ENCODE measurements at regions not wholly inside any gene's neighbourhood (a gene's known extent, or its start where the extent isn't known, plus 50 kb on each side); places are given as distances from the start of the nearest gene placed in this dataset.

- DNase-seq, result no peak
Observed at GRCh38 chr2:42947809-42948600, 155.6 kb upstream of the HAAO start.

DNA sequence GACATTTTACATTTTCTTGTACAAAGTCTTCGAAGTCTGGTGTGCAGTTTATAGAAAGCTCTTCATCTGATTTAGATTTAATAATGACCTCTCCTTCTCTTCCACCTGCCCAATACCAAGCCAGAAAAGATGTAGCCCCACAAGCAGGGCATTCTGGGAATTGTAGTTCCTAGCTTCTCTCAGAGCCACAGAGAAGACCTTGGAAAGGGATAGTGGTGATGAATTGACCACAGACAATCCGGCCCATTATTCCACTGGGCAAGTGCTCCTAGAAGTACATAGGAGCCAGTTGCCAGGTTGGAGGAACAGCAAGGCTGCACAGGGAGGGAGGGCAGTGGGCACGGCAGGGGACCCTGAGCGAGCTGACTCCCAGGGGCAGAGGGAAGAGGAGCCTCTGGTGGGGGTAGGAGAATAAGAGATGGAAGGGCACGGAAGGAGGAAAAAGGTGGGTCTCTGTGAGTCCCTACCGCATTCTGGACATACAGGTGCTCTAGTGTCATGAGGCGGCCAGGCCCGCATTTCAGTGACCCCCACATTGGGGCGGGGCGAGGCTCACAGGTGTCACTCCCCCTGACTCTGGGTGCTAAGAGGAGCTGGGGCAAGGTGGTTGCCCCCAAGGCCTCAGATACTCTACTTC is 152.5 kb upstream of the HAAO start:
- peak; percentile 8 for DNase-seq

GRCh38 chr2:42942990-42943493 is 150.7 kb upstream of the HAAO start:
- DNase-seq, result no peak

DNA sequence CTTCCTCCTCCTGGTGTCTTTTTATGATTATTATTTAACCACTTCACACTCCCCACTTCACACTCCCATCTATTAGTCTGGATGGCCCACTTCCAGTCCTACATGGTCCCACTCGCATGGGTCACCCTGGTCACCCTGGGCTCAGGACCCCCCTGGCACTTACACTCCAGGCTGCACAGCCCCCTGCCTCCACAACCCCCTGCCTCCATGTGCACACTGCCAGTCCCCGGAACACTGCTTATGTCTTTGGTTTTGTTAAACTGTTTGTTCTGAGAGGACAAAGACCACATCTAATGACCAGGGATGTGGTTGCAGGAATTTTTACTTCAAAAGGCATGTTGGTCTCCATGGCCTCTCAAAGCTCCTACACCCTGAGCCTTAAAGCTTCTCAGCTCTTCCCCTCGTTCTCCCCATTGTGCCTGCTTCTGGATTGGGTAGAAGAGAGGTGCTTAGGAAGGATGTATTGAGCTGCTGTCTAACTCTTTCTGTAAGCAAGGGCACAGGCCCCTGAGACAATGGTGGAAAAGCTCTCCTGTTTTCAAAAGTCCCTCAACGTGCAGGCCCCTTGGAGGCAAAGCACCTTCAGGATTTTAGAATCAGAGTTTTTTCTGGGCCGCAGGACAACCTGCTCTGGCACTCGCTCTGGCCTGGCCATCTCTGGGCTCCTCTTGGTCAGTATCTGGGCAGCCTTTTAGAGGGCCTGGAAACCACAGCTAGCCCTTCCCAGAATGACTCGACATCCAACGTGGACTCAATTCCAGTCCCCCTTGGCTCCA is 150.0 kb upstream of the HAAO start:
- no peak for DNase-seq

DNA sequence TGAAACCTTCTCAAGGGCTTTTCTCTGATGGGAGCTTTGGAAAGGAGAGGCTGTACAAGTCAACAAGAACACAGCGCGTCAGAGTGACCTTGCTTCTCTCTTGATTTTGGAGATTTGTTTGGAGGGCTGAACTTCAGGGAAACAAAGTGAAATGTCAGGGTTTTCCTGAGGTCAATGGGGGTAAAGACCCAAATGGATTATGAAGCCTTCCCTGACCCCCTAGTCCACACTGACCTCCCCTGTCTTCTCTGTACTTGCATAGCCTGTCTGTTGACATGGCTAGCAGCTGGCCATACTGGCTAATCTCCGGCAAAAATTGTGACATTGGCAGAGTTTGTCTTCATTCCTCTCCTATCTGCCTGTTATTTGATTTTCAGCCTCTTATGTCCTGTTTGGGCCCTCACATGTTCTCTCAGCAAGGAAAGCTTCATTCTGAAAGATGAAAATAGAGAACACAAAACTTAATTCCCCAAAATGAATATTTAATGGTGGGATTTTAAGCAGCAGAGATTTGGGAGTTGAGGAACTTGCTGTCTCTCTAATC is 149.3 kb upstream of the HAAO start:
- DNase-seq, result no peak

DNA sequence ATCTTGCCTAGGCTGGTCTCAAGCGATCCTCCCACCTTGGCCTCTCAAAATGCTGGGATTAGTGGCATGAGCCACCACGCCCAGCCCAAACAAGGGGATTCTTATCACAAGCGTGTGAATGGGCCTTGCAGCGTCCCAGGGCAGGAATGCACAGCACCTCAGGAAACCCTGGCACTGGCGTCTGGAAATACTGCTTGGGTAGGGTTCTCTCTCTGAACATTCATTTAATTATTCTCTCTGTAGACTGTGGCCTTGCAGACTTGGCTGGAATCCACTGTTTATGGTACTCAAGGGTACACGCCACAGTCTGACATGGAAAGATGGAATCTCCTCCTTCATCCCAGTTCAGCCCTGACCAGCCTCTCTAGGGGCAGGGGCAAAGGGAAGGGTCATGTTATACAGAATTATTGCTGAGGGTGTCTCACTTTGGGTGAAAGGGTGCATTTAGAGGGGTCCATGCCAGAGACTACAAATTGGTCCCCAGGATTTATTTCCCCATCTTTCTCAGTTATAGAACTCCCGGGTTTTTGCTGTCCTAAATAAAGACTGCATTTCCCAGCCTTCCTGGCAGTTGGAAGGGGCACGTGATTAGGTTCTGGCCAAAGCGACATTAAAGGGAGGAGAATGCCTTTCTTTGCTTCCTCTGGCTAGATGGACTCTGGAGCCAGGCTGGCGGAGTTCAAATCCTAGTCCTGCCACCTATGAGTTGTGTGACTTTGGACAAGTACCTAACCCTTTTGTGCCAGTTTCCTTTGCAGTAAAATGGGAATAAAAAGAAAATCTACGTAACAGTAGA is 147.2 kb upstream of the HAAO start:
- no peak for DNase-seq

GRCh38 chr2:42938671-42939370 is 146.4 kb upstream of the HAAO start:
- no peak for DNase-seq

- no peak for DNase-seq
Observed at GRCh38 chr2:42937171-42937875, 144.9 kb upstream of the HAAO start.

- DNase-seq, result peak; percentile 26
Observed at GRCh38 chr2:42935692-42936671, 143.6 kb upstream of the HAAO start.

GRCh38 chr2:42934580-42935186 is 142.3 kb upstream of the HAAO start:
- no peak for DNase-seq

- DNase-seq, result no peak
Observed at GRCh38 chr2:42933824-42934254, 141.5 kb upstream of the HAAO start.

DNA sequence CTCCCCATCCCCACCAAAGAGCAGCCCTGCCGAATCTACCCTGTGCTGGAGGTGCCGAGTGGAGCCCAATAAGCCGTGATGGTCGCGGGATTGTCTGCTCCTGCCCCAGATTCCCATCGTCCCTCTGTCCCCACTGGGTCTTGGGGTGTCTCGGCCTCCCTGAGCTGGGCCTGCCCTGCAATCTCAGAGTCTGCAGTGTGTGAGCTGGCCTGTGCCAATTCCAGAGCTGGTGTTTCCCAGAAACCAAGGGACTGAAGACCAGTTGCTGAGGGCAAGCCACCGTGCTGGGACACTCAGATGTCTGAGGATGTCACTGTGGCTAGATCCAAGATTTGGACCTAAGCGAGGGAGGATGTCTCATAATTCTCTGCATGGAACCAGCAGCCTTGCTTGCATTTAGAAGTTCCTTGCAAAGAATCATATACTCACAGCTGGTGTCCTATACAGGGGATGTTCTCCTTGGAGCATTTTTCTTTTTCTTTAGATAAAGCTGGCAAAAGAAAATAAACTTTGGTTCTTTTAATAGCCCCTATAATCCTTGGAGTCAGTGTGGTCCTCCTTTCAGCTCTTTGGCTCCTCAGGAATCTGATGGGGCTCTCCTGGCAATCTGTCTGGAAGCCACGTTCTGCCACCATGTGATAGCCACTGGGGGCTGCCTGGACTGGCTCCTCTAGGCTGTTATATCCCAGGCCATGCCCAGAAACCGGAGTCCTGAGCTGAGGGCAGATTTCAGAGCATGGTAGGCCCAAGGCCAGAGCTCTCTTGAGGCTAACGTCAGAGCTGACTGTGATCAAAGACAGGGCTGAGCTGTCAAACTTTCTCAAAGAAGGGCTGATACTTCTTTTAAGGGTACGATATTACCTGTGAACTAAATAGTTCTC is 140.1 kb upstream of the HAAO start:
- DNase-seq, result no peak

- DNase-seq, result no peak
Observed at GRCh38 chr2:42931818-42932195, 139.4 kb upstream of the HAAO start.

GRCh38 chr2:42931146-42931817 is 138.9 kb upstream of the HAAO start:
- DNase-seq, result no peak

DNA sequence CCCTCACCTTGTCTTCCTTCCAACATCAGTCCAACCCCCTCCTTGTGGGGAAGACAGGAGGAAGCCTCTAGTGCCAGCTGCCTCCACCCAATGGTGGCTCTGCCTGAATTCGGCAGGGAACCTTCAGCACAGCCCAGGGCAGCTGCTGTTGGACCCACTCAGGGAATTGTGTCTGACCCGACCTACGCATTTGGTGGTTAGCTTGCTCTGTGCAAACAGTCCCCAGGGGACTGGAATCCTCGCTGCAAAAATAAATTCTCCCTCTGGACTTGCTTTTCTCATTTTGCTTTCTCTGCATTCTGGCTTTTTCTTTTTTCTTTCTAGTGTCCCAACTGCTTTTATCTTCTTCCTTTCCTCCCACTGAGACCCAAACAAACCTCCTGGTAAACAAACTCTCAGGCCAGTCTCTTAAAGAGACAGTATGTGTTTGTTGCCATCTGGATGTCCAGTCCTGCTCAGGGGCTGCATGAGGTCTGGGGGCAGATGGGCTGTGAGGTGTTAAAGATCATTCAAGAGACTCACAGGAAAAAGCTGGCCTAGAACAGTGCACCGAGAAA is 137.7 kb upstream of the HAAO start:
- DNase-seq, result no peak

DNA sequence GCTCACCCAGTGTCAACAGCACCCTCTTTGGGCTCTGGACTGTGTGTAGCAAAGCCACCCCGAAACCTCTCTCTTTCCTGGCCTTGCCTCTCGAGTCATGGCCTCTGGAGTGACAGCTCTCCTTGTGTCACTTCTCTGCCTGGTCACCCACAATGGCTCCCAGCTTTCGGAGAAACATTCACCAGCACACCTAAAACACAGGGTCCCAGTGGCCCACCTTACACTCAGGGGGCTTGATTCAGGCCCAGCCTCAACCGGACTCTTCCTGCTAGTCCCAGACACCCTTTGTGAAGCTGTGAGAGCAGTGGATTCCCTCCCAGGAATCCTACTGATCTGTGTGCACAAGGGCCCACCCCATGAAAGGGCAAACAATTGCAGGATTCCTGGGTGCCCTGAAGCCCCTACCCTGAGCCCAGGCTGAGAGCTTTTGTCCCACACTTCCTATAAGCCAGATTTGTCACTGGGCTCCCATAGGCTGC is 137.2 kb upstream of the HAAO start:
- DNase-seq, result no peak
